ENCODE measurements at regions not wholly inside any gene's neighbourhood (a gene's known extent, or its start where the extent isn't known, plus 50 kb on each side); places are given as distances from the start of the nearest gene placed in this dataset.
A peak's percentile ranks its signal among the peaks of the same experiment; 100 is the strongest.
"Not testable (repeated sequence)": the region's sequence is repeated elsewhere in the genome, so short reads cannot be mapped to it uniquely, and the experiment has no call there.

DNA sequence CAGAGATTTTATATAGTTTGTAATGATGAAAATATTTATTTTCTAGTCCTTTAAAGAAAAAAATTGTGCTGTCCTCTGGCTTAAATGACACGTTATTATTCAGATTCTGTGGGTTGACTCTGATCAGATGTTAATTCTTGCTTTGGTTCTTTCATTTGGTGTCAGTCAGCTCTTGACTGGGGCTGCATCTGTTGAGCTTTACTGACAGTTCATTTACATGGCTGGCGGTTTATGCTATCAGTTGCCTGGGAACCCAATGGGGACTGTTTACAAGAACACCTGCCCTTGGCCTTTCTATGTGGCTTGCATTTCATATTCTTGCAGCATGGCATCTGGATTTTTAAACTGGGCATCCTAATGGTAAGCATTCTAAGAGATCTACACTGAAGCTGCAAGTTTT lies 667.1 kb upstream of the FBXO33 start:
- DNase-seq = no peak

DNA sequence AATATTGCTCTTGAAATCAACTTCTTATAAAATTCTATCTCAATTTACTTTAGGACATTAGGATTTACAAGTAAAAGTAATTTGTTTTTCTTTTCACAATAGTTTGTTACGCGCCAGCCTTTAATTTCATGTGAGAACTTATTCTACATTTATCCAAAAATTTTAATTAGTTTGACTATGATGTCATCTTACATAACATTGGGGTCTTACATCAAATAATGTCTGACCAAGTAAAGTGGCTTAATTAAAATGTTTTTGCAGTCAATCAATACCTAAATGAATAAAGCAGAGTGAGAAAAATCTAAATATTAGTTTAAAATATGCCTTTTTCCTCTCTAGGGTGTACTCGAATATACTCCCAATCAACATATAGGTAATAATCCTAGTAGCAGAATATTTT lies 666.2 kb upstream of the FBXO33 start:
- no peak for DNase-seq

DNA sequence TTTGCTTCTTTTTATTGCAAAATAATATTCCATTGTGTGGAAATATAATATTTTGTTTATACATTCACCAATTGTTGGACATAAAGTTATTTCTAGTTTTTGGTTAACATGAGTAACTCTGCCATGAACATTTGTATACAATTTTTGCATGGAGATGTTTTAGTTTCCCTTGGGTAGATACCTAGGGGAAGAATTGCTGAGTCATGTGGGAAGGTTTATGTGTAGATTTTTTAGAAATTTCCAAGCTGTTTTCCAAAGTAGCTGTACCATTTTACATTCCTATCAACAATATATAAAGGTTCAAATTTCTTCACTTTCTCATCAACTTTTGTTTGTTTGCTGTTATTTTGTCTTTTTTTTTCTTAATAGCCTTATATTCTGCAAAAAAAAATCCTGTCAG lies 664.7 kb upstream of the FBXO33 start:
- DNase-seq = no peak

DNA sequence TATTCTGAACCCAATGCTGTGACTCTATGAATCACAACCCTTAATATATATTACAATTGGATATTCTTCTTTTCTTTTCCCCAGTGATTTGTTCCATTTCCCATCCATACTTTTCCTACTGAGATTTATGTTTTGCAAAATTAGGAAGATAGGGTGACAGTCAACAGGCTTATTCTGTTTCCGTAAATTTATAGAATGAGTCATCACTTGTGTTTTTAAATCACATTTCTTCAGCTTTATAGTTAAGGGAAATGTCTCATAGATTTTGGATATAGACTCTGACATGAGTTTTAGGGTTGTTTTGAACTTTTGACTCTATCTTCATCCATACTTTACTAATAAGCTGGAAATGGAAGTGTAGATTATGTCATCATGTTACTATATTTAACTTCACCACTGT lies 661.6 kb upstream of the FBXO33 start:
- no peak for DNase-seq

DNA sequence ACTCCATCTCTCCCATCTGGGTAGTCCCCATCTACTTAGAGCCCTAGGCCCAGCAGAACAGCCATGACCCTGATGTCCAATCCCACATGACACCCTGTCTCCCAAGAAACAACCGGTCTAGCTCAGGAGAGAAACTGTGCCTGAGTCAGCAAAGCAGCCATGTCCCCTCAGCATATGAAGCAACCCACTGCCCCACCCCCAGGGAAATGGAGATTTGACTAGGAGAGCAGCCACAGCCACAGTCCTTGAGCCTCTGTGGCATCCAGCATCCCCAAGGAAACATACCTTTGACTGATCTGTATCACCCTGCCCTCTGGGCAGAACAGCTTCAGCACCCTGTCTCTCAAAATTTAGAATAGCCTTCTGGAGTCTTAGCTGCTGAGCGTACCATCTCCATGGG lies 641.9 kb upstream of the FBXO33 start:
- DNase-seq = no peak

DNA sequence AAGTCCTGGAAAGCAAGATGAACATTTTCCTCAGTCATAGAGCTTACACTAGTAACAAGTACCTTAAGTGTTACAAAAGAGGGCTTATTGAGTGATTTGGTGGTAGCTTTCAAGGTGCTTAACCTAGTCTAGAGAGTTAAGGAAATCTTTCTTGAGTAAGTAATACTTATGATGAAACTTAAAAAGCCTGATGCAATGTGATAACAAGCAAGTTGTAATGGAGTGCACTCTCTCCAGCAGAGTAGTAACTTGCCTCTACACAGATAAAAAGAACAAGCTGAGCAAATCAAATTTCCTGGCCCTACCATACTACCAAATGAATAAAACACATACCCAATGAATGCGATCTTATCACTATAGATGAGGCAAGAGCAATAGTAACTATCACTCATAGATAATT lies 639.9 kb upstream of the FBXO33 start:
- DNase-seq = no peak

DNA sequence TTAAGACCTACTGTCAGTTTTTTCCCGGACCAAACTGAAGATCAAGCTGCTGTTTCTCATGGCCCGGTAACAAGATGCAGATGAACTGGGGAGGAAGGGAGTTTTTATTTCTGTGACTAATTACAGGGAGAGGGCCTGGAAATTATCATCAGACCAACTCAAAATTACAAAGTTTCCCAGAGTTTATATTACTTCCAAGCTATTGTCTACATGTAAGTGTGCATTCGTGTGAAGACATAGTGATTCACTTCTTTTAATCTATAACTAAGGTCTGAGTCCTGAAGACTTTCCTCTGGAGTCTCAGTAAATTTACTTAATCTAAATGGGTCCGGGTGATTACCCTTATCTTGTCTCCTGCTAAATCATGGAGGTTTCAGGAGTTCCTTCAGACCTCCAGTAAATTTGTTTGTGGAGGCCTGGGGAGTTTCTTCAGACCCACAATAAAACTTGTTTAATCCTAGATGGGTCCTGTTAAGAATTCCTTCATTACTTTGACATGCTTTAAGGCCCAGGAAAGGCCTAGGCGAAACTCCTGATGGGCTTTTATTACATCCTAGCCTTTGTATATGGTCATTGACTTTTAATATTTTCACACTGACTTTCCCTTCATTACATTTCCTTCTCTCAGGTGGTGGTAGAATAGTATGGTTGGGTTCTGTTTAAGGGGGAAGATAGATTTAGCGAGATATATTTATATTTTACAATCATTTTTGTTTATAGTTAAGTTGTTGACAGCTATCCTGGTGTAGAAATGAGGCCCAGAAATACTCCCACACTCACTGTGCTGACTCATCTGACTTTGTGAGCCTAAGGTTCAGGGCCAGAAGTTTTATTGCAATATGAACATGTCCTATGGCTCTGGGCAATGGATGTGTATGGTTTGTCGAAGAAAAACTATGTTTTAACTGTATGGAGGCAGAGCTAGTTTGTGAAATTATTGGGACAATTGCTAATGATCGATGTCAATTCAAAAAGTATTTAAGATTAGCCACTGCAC lies 627.0 kb upstream of the FBXO33 start:
- peak; percentile 29 for DNase-seq

DNA sequence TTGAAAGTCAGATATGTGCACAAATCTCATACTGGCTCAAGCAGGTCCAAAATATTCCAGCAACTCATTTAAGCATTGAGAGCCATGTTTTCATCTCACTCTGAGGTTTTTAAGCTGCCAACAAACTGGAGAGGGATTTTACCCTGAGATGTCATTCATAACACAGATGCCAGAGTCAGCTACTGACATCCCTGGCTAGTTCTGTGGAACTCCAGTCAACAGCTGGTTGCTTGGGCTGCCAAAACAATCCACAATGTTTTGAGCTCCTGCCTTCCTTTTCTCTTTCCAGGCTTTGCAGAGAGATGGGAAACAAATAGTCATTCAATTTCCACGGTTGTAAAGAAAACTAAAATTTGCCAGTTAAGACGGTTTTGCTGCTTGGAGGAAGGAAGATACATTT lies 621.2 kb upstream of the FBXO33 start:
- peak; percentile 11 for DNase-seq

DNA sequence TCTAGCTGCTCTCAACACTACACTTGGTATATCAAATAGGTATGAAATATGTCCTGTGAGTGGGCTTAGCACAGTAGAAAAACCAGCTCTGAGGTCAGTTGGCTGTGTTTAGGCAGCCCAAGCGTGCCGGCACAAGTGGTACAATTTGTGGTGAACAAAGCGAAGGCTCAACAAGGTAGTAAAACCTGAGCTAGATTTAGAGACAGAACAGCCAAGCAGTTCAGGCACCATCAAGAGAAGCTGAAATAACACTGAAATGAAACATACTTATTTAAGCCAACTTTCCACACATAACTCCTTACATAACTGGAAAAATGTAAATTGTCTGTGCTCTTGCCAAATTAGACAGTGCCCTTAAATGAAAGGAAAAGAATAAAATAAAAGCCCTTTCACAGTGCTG lies 596.8 kb upstream of the FBXO33 start:
- no peak for DNase-seq

DNA sequence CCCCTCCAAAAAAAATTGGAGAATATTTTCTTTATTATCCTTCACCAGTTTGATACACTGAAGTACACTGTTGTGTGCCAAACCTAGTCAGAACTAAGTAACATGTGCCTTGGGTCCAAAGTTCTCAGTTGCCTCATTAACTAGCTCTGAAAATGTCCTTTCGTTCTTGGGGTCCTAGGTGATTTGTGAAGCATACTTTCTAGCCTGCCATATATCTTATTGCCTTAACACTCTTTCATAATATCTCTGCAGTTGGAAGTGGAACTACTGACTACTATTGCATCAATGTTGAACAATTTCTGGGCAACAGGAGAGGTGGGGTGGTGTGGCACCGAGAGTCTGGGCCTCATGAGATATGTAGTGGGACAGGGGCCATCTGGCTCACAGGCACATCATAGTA lies 592.9 kb upstream of the FBXO33 start:
- DNase-seq = no peak

DNA sequence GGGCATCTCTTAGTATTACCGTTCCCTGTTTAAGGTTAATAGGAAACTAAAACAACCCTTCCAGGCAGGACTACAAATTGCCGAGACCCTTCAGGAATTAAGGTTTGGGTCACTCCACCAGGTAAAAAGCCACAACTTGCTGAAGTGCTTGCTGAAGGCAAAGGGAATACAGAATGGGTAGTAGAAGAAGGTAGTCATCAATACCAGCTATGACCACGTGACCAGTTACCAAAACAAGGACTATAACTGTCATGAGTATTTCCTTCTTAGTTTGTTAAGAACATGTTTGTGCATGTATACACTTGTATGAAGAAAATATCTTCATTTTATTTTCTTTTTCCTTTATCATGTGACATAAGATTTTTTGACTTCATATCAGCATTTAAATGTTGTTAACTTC lies 578.7 kb upstream of the FBXO33 start:
- no peak for DNase-seq

DNA sequence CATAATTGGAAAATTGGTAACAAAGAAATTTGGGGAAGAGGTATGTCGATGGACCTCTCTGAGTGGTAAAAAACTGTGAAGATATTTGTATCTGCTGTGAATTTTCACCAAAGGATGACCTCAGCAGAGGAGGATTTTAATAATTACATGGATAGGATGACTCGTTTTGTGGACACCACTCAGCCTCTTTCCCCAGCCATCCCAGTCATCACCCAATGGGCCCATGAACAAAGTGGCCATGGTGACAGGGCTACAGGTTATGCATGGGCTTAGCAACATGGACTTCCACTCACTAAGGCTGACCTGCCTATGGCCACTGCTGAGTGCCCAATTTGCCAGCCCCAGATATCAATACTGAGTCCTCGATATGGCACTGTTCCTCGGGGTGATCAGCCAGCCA lies 577.5 kb upstream of the FBXO33 start:
- DNase-seq = no peak

DNA sequence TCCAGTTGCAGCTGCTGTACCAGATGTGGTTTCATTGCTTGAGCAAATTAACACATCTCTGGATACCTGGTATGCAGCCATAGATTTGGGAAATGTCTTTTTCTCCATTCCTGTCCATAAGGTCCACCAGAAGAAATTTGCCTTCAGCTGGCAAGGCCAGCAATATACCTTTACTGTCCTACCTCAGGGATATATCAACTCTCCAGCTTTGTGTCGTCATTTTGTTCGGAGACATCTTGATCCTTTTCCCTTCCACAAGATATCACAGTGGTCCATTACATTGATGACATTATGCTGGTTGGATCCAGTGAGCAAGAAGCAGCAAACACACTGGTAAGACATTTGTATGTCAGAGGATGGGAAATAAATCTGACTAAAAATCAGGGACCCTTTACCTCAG lies 576.1 kb upstream of the FBXO33 start:
- not testable (repeated sequence) for DNase-seq

DNA sequence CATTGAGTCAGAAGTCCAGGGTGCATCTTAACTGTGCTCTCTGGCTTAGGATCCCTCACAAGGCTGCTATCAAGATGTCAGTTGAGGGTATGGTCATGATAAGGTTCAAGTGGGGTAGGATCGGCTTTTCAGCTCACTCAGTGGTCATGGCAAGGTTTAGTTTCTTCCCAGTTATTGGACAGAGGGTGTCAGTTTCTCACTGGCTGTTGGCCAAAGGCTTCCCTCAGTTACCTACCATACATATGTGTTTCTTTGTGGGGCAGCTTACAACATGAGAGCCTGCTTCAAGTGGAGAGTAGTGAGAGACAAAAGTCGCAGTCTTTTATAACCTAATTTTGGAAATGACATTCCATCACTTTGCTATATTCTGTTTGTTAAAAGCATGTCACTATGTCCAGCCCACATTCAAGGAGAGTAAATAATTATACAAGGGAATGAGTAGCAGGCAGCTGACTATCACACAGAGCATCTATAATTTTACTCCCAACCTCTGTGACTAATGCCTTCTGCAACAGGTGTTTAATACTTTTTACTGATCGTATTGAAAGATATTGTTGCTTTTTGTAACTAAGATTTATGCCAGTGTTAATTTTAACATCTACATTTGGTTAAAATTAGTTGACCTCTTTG lies 572.8 kb upstream of the FBXO33 start:
- no peak for DNase-seq

DNA sequence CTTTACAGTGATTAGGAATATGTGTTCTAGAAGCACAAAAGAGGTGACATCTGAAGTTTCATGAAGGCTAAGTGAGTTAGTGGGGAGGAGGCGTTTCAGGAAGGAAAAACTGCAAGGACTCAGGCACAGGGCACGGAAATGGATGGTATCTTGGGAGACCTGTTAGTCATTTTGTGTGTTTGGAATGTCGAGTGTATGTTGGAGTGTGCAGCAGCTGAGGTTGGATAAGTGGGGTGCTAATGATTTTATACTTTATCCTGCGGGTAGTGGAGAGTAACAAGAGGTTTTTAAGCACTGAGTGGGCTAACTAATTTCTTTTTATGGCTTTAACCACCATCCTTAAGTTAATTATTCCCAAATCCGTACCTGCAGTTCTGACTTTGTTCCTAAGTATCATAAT lies 571.5 kb upstream of the FBXO33 start:
- DNase-seq = no peak

DNA sequence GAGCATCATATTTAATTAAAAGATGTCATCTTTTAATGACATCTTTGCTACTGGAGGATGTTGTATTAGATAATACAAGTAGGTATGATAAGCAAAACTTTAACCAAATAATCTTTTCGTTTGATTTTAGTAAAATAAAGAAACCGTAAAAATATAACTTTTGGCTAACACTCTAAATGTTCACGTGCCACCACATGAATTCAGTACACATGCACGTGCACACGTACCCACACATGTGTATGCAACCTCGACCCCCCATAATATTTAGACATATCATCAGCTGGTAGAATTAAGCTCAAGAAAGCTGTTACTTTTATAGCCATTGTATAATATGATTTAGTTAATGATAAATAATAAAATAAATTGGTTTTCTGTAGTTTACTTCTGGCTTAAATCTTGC lies 566.6 kb upstream of the FBXO33 start:
- DNase-seq = no peak

DNA sequence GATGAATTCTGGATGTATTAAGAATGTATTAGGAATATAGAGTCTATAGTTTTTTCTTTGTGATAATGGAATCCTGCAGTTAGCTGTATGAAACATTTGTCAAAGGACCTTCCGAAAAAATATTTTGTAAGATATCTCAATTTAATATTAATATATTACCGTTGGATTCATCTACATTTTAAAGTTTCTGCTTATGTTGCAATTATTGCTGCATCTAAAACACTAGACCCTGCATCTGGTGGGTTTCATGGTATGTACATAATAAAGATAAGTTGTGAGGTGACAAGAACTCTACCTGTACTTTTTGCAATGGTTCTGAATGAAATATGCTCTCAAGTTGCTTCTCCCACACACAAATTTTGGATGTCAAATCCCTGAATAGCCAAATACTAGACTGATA lies 565.9 kb upstream of the FBXO33 start:
- DNase-seq = no peak

DNA sequence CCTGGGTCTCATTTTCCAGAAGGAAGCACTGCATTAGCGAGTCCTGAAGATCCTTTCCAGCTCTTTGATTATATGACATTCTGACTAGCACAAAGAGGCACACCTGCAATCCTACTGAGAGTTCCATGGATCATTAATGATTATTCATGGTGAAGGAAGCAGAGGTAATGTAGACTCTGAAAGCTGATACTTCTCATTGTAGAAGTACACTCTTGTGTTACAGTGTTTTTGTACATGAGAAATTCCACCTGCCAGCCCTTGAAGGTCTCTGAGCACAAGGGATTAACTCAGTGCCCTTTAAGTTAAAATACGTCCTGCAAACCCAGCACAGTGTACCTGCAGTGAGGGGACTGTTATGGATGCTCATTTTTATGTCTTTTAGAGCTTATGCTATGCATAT lies 558.8 kb upstream of the FBXO33 start:
- DNase-seq = no peak

DNA sequence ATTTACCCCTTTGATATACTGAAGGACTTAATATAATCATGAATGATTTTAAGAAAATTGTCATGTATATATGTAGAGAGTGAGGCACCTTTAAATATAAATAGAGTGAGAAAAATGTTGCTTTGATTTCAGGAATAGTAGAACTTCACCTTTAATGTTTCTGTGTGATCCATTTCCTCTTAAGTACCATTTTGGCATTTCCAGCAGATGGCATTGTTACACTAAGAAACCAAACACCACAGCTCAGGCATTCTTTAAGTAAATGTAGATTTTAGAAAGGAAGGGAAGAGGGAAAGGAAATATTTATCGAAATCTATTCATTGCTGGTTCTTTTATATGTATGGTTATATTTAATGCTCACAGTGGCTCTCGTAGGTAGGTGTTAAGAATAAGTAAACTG lies 556.7 kb upstream of the FBXO33 start:
- DNase-seq = peak; percentile 41

DNA sequence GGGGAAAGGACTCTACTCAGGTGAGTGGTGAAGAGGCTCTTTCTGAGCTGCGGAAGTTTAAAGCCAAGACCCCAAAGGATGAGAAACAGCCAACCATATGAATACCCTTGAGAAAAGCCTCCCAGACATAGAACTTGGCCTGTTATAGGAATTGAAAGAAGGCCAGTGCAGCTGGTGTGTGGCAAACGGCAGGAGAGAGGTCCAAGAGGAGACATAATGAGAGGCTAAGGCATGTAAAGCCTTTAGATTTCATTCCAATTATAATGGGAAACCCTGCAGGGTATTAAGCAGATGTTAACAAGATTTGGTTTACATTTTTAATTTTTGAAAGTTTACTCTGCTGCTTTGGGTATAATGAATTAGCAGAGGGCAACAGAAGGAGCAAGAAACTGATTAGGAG lies 552.1 kb upstream of the FBXO33 start:
- no peak for DNase-seq

DNA sequence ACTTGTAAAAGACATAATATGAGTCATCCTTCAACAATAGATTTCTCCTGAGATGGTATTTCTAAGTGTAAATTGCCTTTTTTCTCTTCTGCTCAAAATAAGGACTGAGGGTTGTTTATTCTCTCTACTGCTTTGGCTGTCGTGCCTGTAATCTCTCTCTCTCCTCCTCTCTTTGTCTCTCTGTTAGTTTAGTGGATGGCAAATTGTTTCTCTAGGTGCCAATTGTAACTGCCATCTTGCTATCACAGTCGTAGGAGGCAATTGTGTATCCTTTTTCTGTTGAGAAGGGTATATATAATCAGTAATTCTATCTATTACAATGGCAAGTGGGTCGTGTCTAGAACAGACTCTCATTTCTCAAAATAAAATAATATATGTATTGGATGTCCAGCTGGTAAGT lies 545.0 kb upstream of the FBXO33 start:
- DNase-seq = no peak

DNA sequence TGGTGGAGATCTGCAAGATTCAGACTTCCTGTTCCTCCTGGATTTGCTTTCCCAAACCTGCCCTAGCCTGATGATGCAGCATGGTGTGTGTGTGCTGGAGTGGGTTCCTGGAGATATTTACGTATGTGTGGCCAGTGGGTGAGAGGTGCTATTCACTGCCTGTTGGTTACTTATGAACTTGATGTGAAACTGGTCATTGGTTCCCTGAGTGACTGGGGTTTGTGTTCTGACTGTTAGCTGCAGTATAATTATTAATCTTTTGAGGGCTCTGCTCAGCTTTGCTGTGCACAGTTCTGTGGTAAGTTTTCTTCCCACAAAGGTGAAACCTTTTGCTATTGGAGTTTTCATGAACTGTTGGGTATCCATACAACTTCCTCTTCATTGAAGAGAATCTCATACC lies 541.8 kb upstream of the FBXO33 start:
- DNase-seq = no peak

DNA sequence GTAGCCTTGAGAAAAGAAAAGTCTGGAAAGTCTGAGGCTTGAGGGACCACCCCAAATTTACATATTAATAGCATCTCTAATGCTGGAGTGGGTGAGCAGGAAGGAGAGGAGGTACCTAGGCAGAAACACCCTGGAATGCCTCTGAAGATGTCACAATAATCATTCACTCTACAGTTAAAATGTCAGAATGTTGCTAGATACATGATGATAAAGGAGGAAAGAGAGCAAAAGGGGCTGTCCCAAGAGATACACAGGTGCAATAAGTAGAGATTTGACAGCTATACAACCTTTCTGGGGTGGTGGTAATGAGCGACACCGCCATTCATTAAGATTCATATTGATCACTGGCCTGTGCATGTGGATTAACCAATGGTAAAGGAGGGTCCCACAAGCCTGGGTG lies 540.5 kb upstream of the FBXO33 start:
- no peak for DNase-seq

DNA sequence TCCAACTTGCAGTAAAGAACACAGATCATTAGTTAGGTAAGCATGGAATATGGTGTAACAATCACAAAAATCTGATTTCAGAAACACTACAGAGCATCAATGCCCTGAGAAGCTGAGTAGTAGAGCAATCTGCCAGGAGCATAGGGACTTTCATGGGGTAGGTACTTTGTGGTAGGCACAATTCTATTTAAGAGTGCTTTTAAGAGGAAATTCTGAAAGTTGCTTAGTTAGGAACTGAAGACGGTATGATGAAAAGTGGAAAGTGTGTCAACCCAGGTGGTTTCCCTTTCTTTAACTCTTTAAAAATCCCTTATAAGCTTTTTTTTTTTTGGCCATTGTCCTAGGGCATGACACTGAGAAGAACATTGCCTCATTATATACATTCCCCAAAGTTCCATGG lies 535.7 kb upstream of the FBXO33 start:
- no peak for DNase-seq

Measured in skin of body (tissue), 1 donor.